Keratinocyte (primary cell): ENCODE measurements at regions not wholly inside any gene's neighbourhood (a gene's known extent, or its start where the extent isn't known, plus 50 kb on each side); places are given as distances from the start of the nearest gene placed in this dataset.
"Not testable (repeated sequence)": the region's sequence is repeated elsewhere in the genome, so short reads cannot be mapped to it uniquely, and the experiment has no call there.

ENCODE experiments used
- DNase-seq: peaks from one replicate; pipeline ENCODE4 v3.0.0-alpha.2; 2011; ENCODE audit warnings: low read depth, missing footprints, low spot score
- FAIRE-seq: peaks from 2 replicates; lab custom pipeline; 2011; peaks lifted over from hg19 to GRCh38; lab: Jason Lieb, UNC
- H2AFZ ChIP-seq: 2 replicates; pipeline ENCODE4 v1.6.0; 2012; ENCODE audit warnings: low read length, control low read depth, inconsistent platforms; ENCODE audit not compliant: control insufficient read depth
- H3K27ac ChIP-seq: 2 replicates; pipeline ENCODE4 v1.5.1; 2011; ENCODE audit warnings: low read length; ENCODE audit not compliant: control insufficient read depth, insufficient read depth
- H3K27me3 ChIP-seq: 3 replicates; pipeline ENCODE4 v1.6.0; 2011; ENCODE audit warnings: low read length; ENCODE audit not compliant: control insufficient read depth, insufficient read depth; ENCODE audit errors: extremely low read depth
- H3K36me3 ChIP-seq, 2 experiments: 2 replicates in 1 of 2; 3 replicates in 1 of 2; pipeline ENCODE4 v1.5.1; 2011; ENCODE audit warnings: low read length in 2 of 2, mild to moderate bottlenecking in 1 of 2; ENCODE audit not compliant: control insufficient read depth in 2 of 2, insufficient read depth in 2 of 2; ENCODE audit errors: extremely low read depth in 1 of 2
- H3K4me1 ChIP-seq: 3 replicates; pipeline ENCODE4 v1.5.1; 2011; ENCODE audit warnings: low read length; ENCODE audit not compliant: control insufficient read depth, insufficient read depth; ENCODE audit errors: extremely low read depth
- H3K4me2 ChIP-seq: 3 replicates; pipeline ENCODE4 v1.6.0; 2011; ENCODE audit warnings: low read depth, low read length; ENCODE audit not compliant: control insufficient read depth, insufficient read depth; ENCODE audit errors: extremely low read depth
- H3K4me3 ChIP-seq, 3 experiments: fragments of 200-600 bp in 1 of 3; sonication (generic) in 1 of 3; 2 replicates in 2 of 3; 3 replicates in 1 of 3; pipeline ENCODE4 v1.5.1; 2011 to 2016; ENCODE audit warnings: low read length in 3 of 3, mild to moderate bottlenecking in 3 of 3, control low read depth in 2 of 3, inconsistent platforms in 1 of 3, low read depth in 1 of 3, mixed read lengths in 1 of 3, mixed run types in 1 of 3, moderate library complexity in 1 of 3; ENCODE audit not compliant: control insufficient read depth in 2 of 3, insufficient read depth in 2 of 3; ENCODE audit errors: extremely low read depth in 1 of 3
- H3K79me2 ChIP-seq: 2 replicates; pipeline ENCODE4 v1.6.0; 2012; ENCODE audit warnings: low read length; ENCODE audit not compliant: control insufficient read depth, insufficient read depth
- H3K9ac ChIP-seq: 3 replicates; pipeline ENCODE4 v1.6.0; 2011; ENCODE audit warnings: low read length; ENCODE audit not compliant: control insufficient read depth, insufficient read depth; ENCODE audit errors: extremely low read depth
- H3K9me1 ChIP-seq: 3 replicates; pipeline ENCODE4 v1.6.0; 2011; ENCODE audit warnings: low read length; ENCODE audit not compliant: control insufficient read depth, insufficient read depth; ENCODE audit errors: extremely low read depth
- H3K9me3 ChIP-seq: 2 replicates; pipeline ENCODE4 v1.5.1; 2012; ENCODE audit warnings: low read depth, low read length; ENCODE audit not compliant: control insufficient read depth
- H4K20me1 ChIP-seq: 3 replicates; pipeline ENCODE4 v1.6.0; 2011; ENCODE audit warnings: low read length; ENCODE audit not compliant: control insufficient read depth, insufficient read depth; ENCODE audit errors: extremely low read depth
- CTCF ChIP-seq, 3 experiments: IDR thresholded peaks in 1 of 3; conservative IDR thresholded peaks in 1 of 3; optimal IDR thresholded peaks in 1 of 3; 2 replicates in 2 of 3; 3 replicates in 1 of 3; pipeline versions ENCODE3 to v1.5.1; 2011; ENCODE audit warnings: low read length in 3 of 3, mild to moderate bottlenecking in 3 of 3, moderate library complexity in 2 of 3, control low read depth in 1 of 3, inconsistent platforms in 1 of 3; ENCODE audit not compliant: insufficient read depth in 2 of 3; ENCODE audit errors: extremely low read depth in 1 of 3
- EZH2 ChIP-seq: IDR thresholded peaks from one replicate; pipeline ENCODE4 v1.6.1; 2012; ENCODE audit warnings: inconsistent platforms, mild to moderate bottlenecking, low read length, moderate library complexity
- dilution Hi-C: fragments of 300-500 bp; cut with MboI; formaldehyde crosslinking; loops from one replicate; pipeline ENCODE4 v1.7.0; 2020; ENCODE audit warnings: low sequenced_read_pairs; ENCODE audit not compliant: extremely low pct_ligation_motif_present

GRCh38 chr5:60020457-60020856 lies 126.9 kb upstream of the PDE4D start:
- Histone ChIP-seq H3K4me1 (no peaks in the 10 kb centered on the region), H3K9me3 (no peaks in the 10 kb centered on the region), H3K27ac (no peak overlapping the region), H3K27me3 (no peaks in the 10 kb centered on the region), H3K79me2 (no peaks in the 10 kb centered on the region), H3K9ac (no peak overlapping the region), H2AFZ (no peak overlapping the region), H4K20me1 (no peaks in the 10 kb centered on the region), H3K9me1 (no peaks in the 10 kb centered on the region), H3K4me3 (no peak overlapping the region), H3K4me2 (no peak overlapping the region), H3K36me3 (no peaks in the 10 kb centered on the region)
- no peak for DNase-seq
- TF ChIP-seq CTCF (optimal IDR thresholded peaks at IDR 0.05 in 1 of 3, IDR thresholded peaks at IDR 0.05 in 1 of 3, conservative IDR thresholded peaks at IDR 0.05 in 1 of 3; ENCODE audit: extremely low read depth in 1 of 3, insufficient read depth in 2 of 3, low read length in 3 of 3) = no peak
- no peak for TF ChIP-seq EZH2
- dilution Hi-C loops = no loop called here
- no peak for FAIRE-seq

- FAIRE-seq, dilution Hi-C loops, H3K79me2 ChIP-seq, H4K20me1 ChIP-seq, H3K27ac ChIP-seq, H3K9me1 ChIP-seq, H3K9ac ChIP-seq, H2AFZ ChIP-seq, H3K4me3 ChIP-seq, DNase-seq, H3K4me2 ChIP-seq, H3K4me1 ChIP-seq, H3K9me3 ChIP-seq, H3K36me3 ChIP-seq, H3K27me3 ChIP-seq: not testable (repeated sequence)
These were observed 125.4 kb upstream of the PDE4D start for GRCh38 chr5:60018960-60019359.

GRCh38 chr5:60018091-60018490 lies 124.6 kb upstream of the PDE4D start:
- dilution Hi-C loops = no loop called here
- FAIRE-seq = no peak
- Histone ChIP-seq H4K20me1 (no peaks in the 10 kb centered on the region), H3K27me3 (no peaks in the 10 kb centered on the region), H3K9me3 (no peaks in the 10 kb centered on the region), H3K27ac (no peak overlapping the region), H3K4me1 (no peaks in the 10 kb centered on the region), H3K79me2 (no peaks in the 10 kb centered on the region), H3K36me3 (no peaks in the 10 kb centered on the region), H3K4me3 (no peak overlapping the region), H3K9me1 (no peaks in the 10 kb centered on the region), H2AFZ (no peak overlapping the region), H3K9ac (no peak overlapping the region), H3K4me2 (no peak overlapping the region)
- no peak for DNase-seq
- TF ChIP-seq CTCF (optimal IDR thresholded peaks at IDR 0.05 in 1 of 3, IDR thresholded peaks at IDR 0.05 in 1 of 3, conservative IDR thresholded peaks at IDR 0.05 in 1 of 3; ENCODE audit: extremely low read depth in 1 of 3, insufficient read depth in 2 of 3, low read length in 3 of 3) (no peak), EZH2 (no peak)
